NCI-H1105 (cell line): ENCODE measurements at regions not wholly inside any gene's neighbourhood (a gene's known extent, or its start where the extent isn't known, plus 50 kb on each side); places are given as distances from the start of the nearest gene placed in this dataset.

Source experiments
- DNase-seq: peaks from one replicate; lab custom pipeline; 2025; lab: John Stamatoyannopoulos, UW

DNA sequence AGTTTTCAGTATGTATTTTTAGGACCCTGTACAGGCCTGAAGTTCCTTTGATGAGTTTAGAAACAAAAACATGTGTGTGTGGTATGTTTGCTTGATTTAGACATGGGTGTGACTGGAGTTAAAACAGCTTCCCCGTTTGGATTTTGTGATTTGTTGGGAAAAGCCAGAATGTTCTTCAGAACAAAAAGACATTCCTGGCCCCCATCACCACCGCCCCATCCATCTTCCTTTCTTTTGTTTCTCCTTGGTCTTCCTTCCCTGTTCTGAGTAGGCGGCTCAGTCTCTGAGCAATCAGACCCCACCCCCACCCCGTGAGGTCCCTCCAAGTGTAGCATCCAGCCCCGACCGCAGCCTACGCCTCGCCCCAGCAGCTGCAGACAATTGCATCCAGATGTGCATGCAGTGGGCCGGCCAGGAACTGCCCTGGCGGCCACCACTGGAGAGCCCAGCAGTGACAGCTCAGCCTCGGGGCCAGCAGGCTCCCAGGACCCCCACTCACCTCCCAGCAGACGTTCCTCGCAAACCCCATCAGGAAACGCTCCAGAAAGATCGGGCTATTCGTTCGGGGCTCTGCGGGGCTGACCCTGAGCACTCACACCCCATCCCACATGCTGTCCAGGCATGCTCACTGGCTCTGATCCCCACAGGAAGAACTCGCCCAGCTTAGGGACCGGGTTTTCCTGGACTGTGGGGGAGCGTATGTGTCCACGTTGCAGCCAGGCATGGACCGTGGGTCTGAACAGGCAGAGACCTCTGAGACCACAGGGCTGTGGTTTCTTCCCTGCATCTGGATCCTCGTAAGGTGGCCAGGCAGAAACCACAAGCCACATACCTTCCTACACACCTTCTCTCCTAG is 99.8 kb upstream of the CDH5 start:
- no peak for DNase-seq

GRCh38 chr16:66265556-66266141 is 100.8 kb upstream of the CDH5 start:
- DNase-seq: no peak

- no peak for DNase-seq
Measured at GRCh38 chr16:66265048-66265415, 101.5 kb upstream of the CDH5 start.

DNA sequence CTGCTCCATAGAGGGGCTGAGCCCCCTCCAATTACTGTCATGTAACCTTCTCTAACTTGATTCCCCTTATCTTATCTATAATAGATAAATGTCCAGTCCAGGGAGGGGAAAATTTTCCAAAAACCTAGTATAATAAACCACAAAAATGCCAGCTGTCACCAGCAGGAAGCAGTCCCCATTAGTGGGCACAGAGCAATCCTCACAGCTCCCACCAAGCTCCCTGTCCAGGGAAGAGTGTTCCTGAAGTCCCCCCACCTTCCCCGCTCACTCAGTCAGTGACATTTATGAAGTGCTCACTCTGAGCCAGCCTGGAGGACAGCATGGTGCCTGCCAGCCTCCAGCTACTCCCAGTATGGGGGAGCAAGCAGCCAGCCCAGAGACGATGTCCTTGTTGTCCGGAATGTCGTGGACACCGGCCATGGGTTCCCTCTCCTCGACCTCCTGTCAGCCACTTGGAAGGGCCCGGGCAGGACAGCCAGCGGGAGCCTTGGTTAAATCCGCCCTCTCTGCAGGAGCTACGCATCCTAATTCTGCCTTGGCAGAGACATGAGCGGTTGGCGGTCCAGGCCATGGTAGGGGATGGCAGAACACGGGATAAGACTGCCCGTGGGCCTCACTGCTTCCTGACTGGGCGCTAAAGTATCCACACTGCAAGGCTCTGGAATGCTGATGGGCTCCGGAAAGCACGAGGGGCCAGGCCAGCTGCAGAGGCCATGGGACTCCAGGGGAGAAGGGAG is 102.0 kb upstream of the CDH5 start:
- no peak for DNase-seq

DNA sequence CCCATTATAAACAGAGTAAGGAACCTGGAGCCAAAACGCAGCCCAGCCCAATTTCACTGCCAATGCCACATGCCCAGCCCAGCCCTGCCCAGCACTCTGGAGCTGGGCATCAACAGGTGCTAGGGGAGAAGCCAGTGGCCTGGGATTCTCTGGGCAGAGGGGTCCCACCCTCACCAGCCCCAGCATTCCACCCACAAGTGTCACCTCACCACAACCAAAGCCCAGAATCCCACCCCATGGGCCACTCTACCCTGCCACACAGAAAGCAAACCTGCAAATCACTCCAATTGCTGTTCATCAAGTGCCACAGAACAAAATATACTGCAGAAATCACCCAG is 102.5 kb upstream of the CDH5 start:
- DNase-seq: no peak

GRCh38 chr16:66263168-66263972 is 103.1 kb upstream of the CDH5 start:
- no peak for DNase-seq

- DNase-seq: no peak
Measured at GRCh38 chr16:66262253-66263167, 104.0 kb upstream of the CDH5 start.

- DNase-seq: no peak
Measured at GRCh38 chr16:66261826-66262225, 104.7 kb upstream of the CDH5 start.

GRCh38 chr16:66260522-66261254 is 105.8 kb upstream of the CDH5 start:
- no peak for DNase-seq

GRCh38 chr16:66258916-66259845 is 107.3 kb upstream of the CDH5 start:
- no peak for DNase-seq

- no peak for DNase-seq
Measured at GRCh38 chr16:66256919-66257318, 109.6 kb upstream of the CDH5 start.

DNA sequence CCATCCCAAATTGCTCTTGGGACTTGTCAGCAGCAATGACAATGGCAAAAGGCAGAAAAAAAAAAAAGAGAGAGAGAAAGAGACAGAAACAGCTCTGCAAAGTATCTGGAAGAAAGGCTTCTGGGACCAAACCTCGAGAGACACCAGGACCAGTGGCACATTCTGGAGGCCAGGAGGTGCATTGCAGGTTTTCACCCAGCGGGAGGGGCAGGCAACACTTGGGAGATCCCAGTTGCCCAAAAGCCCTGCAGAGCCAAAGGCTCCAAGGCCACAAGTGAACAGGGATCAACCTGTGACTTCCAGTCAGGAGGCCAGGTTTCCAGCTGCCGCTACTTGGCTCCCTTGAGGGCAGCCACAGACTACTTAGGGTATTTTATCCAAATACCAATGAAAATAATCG is 110.8 kb upstream of the CDH5 start:
- no peak for DNase-seq

- no peak for DNase-seq
Measured at GRCh38 chr16:66254751-66255150, 111.7 kb upstream of the CDH5 start.

- DNase-seq: no peak
Measured at GRCh38 chr16:66254106-66254505, 112.4 kb upstream of the CDH5 start.

DNA sequence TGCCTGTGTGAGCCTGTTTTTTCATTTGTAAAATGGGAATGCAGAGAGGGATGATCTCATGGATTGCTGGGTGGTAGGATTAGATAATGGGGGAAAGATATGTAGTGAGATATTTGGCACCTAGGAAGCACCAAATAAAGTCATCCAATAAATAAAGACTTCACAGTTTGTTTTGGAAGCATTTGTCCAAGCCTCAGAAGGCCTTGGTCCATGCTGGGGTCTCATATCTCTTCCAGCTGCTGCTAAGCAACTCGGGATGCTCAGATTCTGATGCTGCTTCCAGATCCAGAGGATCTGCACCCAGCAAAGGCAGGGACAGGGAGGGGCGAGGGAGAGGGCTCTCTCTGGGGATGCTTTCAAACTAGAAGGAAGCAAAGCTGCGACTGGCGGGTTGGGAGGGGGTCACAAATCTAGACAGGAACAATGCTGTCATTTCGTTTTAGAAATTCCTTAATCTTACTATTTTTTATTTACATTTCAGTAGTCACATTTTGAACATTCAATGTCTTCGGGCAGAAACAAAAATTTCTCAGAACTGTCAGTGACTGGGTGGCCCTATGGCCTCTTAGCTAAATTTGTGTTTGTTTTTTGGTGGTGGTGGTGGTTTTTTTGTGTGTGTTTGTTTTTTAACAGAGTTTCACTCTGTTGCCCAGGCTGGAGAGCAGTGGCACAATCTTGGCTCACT is 114.9 kb upstream of the CDH5 start:
- no peak for DNase-seq

GRCh38 chr16:66250686-66251431 is 115.6 kb upstream of the CDH5 start:
- no peak for DNase-seq

DNA sequence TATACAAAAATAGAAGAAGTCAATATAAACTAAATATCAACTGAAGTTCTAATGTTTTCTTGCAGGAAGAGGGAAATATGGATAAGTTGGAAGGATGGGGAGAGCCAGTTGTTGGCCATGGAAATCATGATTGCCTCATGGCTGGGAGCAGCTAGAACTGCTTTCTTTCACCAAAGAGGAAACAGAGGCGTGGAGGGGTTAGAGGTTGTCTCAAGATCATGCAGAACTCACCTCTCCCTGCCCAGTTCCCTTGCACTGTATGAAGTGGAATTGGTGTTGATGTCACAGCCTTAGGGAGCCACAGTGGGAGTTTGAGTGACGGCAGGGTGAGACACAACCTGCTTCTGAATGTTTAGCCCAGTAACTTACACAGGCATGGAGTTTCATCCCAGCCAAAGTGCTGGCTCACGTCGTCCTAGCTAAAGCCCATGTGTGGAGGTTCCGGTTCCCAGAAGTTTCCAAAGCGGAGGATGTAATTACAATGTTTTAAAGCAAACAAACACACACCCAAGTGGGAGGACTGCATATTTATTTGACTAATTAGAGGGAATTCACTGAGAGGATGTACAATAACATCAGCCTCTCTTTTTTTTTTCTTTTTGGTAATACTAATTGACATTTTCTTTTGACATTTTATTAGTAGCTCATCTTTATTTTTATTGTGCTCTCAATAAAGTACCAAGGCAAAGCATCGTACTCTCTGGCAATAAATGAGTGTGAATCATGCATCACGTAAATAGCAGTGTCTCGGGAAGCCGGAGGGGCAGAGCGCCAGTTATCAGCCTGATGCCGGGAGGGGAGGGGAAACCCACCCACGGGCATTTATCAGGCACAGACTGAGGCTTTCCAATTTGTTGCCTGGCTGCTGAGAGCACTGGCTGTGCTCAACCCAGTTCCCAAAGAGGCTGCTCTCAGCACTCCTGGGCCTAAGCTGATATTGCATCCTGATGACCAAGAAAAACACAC is 118.7 kb upstream of the CDH5 start:
- DNase-seq: no peak
